Tibial nerve (tissue), 4 donors: ENCODE measurements at regions not wholly inside any gene's neighbourhood (a gene's known extent, or its start where the extent isn't known, plus 50 kb on each side); places are given as distances from the start of the nearest gene placed in this dataset.

Experiments
- DNase-seq, 2 donors: peaks; one replicate each; pipeline ENCODE4 v3.0.0-alpha.2; 2019; ENCODE audit warnings: low spot score in 2 of 2
- H3K27ac ChIP-seq, 4 donors: fragments of 200-600 bp; sonication (generic) in 3 of 4; one replicate each; pipeline ENCODE4 v1.5.1; 2017 to 2019; ENCODE audit warnings: mild to moderate bottlenecking in 1 of 4
- H3K27me3 ChIP-seq, 2 donors: fragments of 200-600 bp; sonication (generic) in 1 of 2; one replicate each; pipeline versions ENCODE4 v1.5.1 to v1.6.0; 2017 to 2019
- H3K36me3 ChIP-seq, 3 donors: fragments of 200-600 bp; sonication (generic); one replicate each; pipeline ENCODE4 v1.5.1; 2018 to 2019
- H3K4me1 ChIP-seq, 4 donors: fragments of 200-600 bp; sonication (generic) in 3 of 4; one replicate each; pipeline ENCODE4 v1.5.1; 2017 to 2019
- H3K4me3 ChIP-seq, 4 donors: fragments of 200-600 bp; sonication (generic) in 3 of 4; one replicate each; pipeline ENCODE4 v1.5.1; 2017 to 2019; ENCODE audit warnings: mild to moderate bottlenecking in 1 of 4, moderate library complexity in 1 of 4
- H3K9me3 ChIP-seq, 4 donors: fragments of 200-600 bp; sonication (generic) in 3 of 4; one replicate each; pipeline ENCODE4 v1.5.1; 2017 to 2019
- EP300 ChIP-seq, 2 donors: sonication (generic); formaldehyde crosslinking; IDR thresholded peaks; one replicate each; pipeline ENCODE4 v1.6.1; 2017; ENCODE audit warnings: antibody characterized with exemption in 2 of 2, mild to moderate bottlenecking in 1 of 2
- POLR2A ChIP-seq, 2 donors: fragments of 450-650 bp; IDR thresholded peaks; one replicate each; pipeline ENCODE4 v1.6.1; 2017; ENCODE audit warnings: antibody characterized with exemption in 2 of 2, mild to moderate bottlenecking in 2 of 2, moderate library complexity in 2 of 2
- WGBS, 2 donors: methylation state at CpG; one replicate each; pipeline ENCODE4 v1.1.5; 2018; 5-methylcytosine and 5-hydroxymethylcytosine counted together
- TF ChIP-seq, protein P1 (sequence below), 5 experiments: fragments of 200-600 bp in 3 of 5; fragments of 450-650 bp in 2 of 5; sonication (generic) in 3 of 5; IDR thresholded peaks; one replicate each; pipeline ENCODE4 v1.5.1; 2016 to 2019; ENCODE audit warnings: antibody characterized with exemption in 5 of 5, mild to moderate bottlenecking in 3 of 5, moderate library complexity in 2 of 5

DNA sequence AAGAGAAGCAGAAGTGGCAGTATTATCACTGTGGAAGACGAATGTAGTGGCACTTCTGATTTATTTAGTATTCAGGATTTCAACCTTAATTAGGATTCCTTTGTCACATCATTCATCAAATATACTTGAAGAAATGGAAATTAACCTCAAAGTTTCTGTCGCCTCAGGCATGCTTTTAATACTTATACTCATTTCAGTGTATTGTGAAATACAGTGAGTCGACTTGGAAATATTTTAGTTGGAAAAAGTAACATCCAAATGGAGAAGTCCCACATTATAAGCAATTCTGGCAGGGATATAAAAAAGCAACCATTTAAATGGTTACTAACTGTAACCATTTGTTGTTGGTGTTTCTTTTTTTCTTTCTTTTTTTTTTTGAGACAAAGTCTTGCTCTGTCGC is 648.8 kb downstream of the ARL4A start:
- Histone ChIP-seq H3K27me3 (no peaks in the 10 kb centered on the region), H3K36me3 (no peaks in the 10 kb centered on the region), H3K4me1 (no peaks in the 10 kb centered on the region), H3K27ac (no peak overlapping the region), H3K4me3 (no peak overlapping the region), H3K9me3 (no peaks in the 10 kb centered on the region)
- 76 to 79% methylated on average over 4 of the region's 4 CpGs for WGBS, 2 donors
- TF ChIP-seq, protein P1, sequence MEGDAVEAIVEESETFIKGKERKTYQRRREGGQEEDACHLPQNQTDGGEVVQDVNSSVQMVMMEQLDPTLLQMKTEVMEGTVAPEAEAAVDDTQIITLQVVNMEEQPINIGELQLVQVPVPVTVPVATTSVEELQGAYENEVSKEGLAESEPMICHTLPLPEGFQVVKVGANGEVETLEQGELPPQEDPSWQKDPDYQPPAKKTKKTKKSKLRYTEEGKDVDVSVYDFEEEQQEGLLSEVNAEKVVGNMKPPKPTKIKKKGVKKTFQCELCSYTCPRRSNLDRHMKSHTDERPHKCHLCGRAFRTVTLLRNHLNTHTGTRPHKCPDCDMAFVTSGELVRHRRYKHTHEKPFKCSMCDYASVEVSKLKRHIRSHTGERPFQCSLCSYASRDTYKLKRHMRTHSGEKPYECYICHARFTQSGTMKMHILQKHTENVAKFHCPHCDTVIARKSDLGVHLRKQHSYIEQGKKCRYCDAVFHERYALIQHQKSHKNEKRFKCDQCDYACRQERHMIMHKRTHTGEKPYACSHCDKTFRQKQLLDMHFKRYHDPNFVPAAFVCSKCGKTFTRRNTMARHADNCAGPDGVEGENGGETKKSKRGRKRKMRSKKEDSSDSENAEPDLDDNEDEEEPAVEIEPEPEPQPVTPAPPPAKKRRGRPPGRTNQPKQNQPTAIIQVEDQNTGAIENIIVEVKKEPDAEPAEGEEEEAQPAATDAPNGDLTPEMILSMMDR (IDR thresholded peaks at IDR 0.05) = no peak
- TF ChIP-seq EP300 (IDR thresholded peaks at IDR 0.05) (no peak), POLR2A (IDR thresholded peaks at IDR 0.05) (no peak)
- no peak for DNase-seq

DNA sequence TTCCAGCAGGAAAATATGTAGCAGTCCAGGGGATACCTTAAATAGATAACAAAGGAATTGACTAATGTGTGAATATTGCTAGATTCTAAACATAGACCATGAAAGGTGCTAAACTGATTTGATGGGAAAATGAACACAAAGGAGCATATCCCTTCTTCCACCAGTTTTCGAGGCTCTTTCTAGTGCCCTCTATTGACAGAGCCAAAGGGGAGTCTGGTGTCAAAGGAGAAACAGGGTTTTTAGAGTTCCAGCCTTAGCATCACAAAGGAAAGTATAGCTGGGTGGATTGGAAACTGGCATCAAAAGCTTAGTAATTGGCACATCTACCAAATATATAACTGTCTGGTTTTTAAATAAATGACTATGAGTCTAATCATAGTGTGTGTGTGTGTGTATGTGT is 636.8 kb downstream of the ETV1 start:
- 67 to 71% methylated on average over 1 of the region's 1 CpG for WGBS, 2 donors
- Histone ChIP-seq H3K4me3 (no peak overlapping the region), H3K4me1 (no peaks in the 10 kb centered on the region), H3K27ac (no peak overlapping the region), H3K36me3 (no peaks in the 10 kb centered on the region), H3K9me3 (no peaks in the 10 kb centered on the region), H3K27me3 (no peaks in the 10 kb centered on the region)
- DNase-seq = no peak
- TF ChIP-seq EP300 (IDR thresholded peaks at IDR 0.05) (no peak), POLR2A (IDR thresholded peaks at IDR 0.05) (no peak)
- TF ChIP-seq, protein P1 (IDR thresholded peaks at IDR 0.05) = no peak

DNA sequence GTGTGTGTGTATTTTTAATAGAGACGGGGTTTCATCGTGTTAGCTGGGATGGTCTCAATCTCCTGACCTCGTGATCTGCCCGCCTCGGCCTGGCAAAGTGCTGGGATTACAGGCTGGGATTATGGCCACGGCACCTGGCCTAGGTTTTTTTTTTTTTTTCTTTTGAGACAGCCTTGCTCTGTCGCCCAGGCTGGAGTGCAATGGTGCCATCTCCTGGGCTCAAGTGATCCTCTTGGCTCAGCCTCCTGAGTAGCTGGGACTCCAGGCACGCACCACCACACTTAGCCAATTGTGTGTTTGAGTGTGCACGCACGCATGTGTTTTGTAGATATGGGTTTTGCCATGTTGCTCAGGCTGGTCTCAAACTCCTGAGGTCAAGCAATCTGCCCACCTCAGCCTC is 629.8 kb downstream of the ETV1 start:
- 81 to 85% methylated on average over 10 of the region's 10 CpGs for WGBS, 2 donors
- H3K27me3 ChIP-seq = no peaks in the 10 kb centered on the region
- no peaks in the 10 kb centered on the region for H3K36me3 ChIP-seq
- H3K4me1 ChIP-seq = no peaks in the 10 kb centered on the region
- H3K4me3 ChIP-seq = no peak overlapping the region
- TF ChIP-seq EP300 (IDR thresholded peaks at IDR 0.05) (no peak), POLR2A (IDR thresholded peaks at IDR 0.05) (no peak)
- TF ChIP-seq, protein P1 (IDR thresholded peaks at IDR 0.05) = no peak
- H3K9me3 ChIP-seq = no peaks in the 10 kb centered on the region
- no peak for DNase-seq
- H3K27ac ChIP-seq = no peak overlapping the region

DNA sequence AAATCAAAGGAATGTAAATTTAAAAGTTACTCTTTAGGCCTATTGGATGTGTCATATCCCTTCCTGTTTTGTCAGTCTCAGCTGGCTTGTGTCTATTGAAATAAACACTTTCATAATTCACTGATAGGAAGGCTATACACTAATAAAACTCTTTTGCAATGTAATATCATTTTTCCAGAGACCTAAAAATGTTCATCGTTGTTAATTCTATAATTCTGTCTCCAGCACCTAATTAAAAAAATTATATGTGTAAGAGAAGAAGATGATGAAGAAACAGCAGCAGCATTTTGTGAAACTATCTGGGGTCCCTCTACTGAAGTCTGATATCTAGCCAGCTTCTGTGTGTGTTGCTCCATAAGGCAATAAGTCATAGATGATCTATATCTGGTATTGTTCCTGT is 602.7 kb downstream of the ETV1 start:
- Histone ChIP-seq H3K36me3 (no peaks in the 10 kb centered on the region), H3K27me3 (no peaks in the 10 kb centered on the region), H3K4me3 (no peak overlapping the region), H3K27ac (no peak overlapping the region), H3K9me3 (no peaks in the 10 kb centered on the region), H3K4me1 (no peaks in the 10 kb centered on the region)
- TF ChIP-seq, protein P1 (IDR thresholded peaks at IDR 0.05) = no peak
- TF ChIP-seq EP300 (IDR thresholded peaks at IDR 0.05) (no peak), POLR2A (IDR thresholded peaks at IDR 0.05) (no peak)
- 93 to 94% methylated on average over 1 of the region's 1 CpG for WGBS, 2 donors
- no peak for DNase-seq

DNA sequence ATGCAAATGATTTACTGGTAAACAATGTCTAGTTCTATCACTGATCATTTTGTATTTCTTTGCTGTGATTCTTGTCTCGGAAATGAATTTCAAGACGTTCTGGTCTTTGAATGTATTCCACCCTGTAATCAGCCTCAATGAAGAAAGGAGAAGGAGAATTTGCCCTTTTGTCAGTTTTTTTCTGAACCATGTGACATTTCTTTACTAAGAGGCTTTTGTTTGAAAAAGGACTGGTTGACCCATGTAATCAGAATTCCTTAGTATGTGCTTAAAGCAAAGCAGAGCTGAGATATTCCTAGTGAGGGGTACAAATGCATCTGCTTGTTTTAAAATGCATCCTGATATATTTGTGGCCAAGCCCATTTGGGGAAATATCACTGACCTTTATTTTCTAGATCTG is 581.6 kb downstream of the ETV1 start:
- Histone ChIP-seq H3K27ac (no peak overlapping the region), H3K9me3 (no peaks in the 10 kb centered on the region), H3K27me3 (no peaks in the 10 kb centered on the region), H3K36me3 (no peaks in the 10 kb centered on the region), H3K4me3 (no peak overlapping the region), H3K4me1 (no peaks in the 10 kb centered on the region)
- WGBS, 2 donors = 43 to 46% methylated on average over 2 of the region's 2 CpGs
- TF ChIP-seq, protein P1 (IDR thresholded peaks at IDR 0.05) = no peak
- TF ChIP-seq EP300 (IDR thresholded peaks at IDR 0.05) = no peak
- no peak for TF ChIP-seq POLR2A (IDR thresholded peaks at IDR 0.05)
- no peak for DNase-seq
